Muscle of leg (tissue), 3 donors: ENCODE measurements at regions not wholly inside any gene's neighbourhood (a gene's known extent, or its start where the extent isn't known, plus 50 kb on each side); places are given as distances from the start of the nearest gene placed in this dataset.

Experiments used
- DNase-seq: peaks from one replicate; pipeline ENCODE4 v3.0.0; 2013
- H3K27ac ChIP-seq: one replicate; pipeline ENCODE4 v1.5.1; 2013; ENCODE audit warnings: mild to moderate bottlenecking, low read length, control low read depth
- H3K27me3 ChIP-seq: one replicate; pipeline ENCODE4 v1.6.1; 2013; ENCODE audit warnings: low read length; ENCODE audit not compliant: control insufficient read depth, insufficient read depth
- H3K36me3 ChIP-seq: one replicate; pipeline ENCODE4 v1.6.1; 2013; ENCODE audit warnings: low read length; ENCODE audit not compliant: control insufficient read depth, insufficient read depth
- H3K4me1 ChIP-seq: one replicate; pipeline ENCODE4 v1.6.1; 2013; ENCODE audit warnings: low read length; ENCODE audit not compliant: control insufficient read depth, insufficient read depth
- H3K4me3 ChIP-seq: one replicate; pipeline ENCODE4 v1.5.1; 2013; ENCODE audit warnings: low read length, control low read depth
- H3K9me3 ChIP-seq: replicated peaks from 2 replicates; pipeline ENCODE4 v1.6.1; 2013; ENCODE audit warnings: low read depth, low read length; ENCODE audit not compliant: control insufficient read depth
- WGBS: methylation state at CpG from one replicate; pipeline ENCODE4 v1.1.5; 2013; ENCODE audit warnings: missing lambda C conversion rate; ENCODE audit not compliant: insufficient coverage; 5-methylcytosine and 5-hydroxymethylcytosine counted together

GRCh38 chr5:98041661-98042060 is 731.8 kb upstream of the RGMB start:
- H3K27ac ChIP-seq = no peak overlapping the region
- H3K36me3 ChIP-seq = no peaks in the 10 kb centered on the region
- H3K27me3 ChIP-seq = no peaks in the 10 kb centered on the region
- H3K9me3 ChIP-seq = no peaks in the 10 kb centered on the region
- H3K4me3 ChIP-seq = no peak overlapping the region
- no peaks in the 10 kb centered on the region for H3K4me1 ChIP-seq
- DNase-seq = no peak

GRCh38 chr5:98042521-98042920 is 730.9 kb upstream of the RGMB start:
- WGBS = no CpG with 5 or more reads among the region's 1 CpG
- Histone ChIP-seq H3K9me3 (no peaks in the 10 kb centered on the region), H3K36me3 (no peaks in the 10 kb centered on the region)

GRCh38 chr5:98042961-98043360 is 730.5 kb upstream of the RGMB start:
- Histone ChIP-seq H3K36me3 (no peaks in the 10 kb centered on the region), H3K9me3 (no peaks in the 10 kb centered on the region), H3K27me3 (no peaks in the 10 kb centered on the region), H3K27ac (no peak overlapping the region), H3K4me3 (no peak overlapping the region), H3K4me1 (no peaks in the 10 kb centered on the region)
- DNase-seq = peak; percentile 44

More at GRCh38 chr5:98042521-98042920, 730.9 kb upstream of the RGMB start:
- Histone ChIP-seq H3K4me1 (no peaks in the 10 kb centered on the region), H3K27me3 (no peaks in the 10 kb centered on the region), H3K27ac (no peak overlapping the region), H3K4me3 (no peak overlapping the region)
- no peak for DNase-seq

DNA sequence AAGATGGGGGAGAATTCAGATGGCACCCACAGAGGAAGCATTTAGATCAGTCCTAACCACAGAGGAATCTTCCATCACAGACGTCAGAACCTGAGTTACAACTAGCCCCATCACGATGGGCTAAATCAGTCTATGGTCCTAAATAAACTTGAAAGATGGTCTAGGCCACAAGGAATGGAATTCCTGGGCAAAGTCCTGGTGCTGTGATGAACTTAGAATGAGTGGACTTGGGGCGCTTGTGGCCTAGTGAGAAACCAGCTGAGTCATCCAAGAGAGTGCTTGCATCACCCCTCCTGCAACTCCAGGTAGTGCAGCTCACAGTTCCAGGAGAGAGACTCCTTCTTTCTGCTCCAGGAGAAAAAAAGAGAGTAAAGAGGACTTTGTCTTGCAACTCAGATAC is 722.9 kb upstream of the RGMB start:
- Histone ChIP-seq H3K9me3 (no peaks in the 10 kb centered on the region), H3K27me3 (no peaks in the 10 kb centered on the region), H3K36me3 (no peaks in the 10 kb centered on the region), H3K4me3 (no peak overlapping the region), H3K4me1 (no peaks in the 10 kb centered on the region), H3K27ac (no peak overlapping the region)
- DNase-seq = no peak
- no CpG with 5 or more reads among the region's 3 CpGs for WGBS

DNA sequence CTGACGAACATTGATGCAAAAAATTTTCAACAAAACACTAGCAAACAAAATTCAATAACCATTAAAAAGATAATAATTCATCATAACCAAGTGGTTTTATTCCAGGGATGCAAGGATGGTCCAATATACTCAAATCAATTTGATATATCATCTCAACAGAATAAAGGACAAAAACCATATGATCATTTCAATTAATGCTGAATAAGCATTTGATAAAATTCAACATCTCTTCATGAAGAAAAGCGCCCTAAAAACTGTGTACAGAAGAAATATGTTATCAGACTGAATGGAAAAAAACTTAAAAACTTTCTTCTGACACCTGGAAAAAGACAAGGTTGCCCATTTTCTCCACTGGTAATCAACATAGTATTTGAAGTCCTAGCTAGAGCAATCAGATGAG is 720.3 kb upstream of the RGMB start:
- no peak overlapping the region for H3K4me3 ChIP-seq

GRCh38 chr5:98060148-98060547 is 713.3 kb upstream of the RGMB start:
- Histone ChIP-seq H3K9me3 (no peaks in the 10 kb centered on the region), H3K4me3 (no peak overlapping the region), H3K27ac (no peak overlapping the region), H3K36me3 (no peaks in the 10 kb centered on the region), H3K4me1 (no peaks in the 10 kb centered on the region), H3K27me3 (no peaks in the 10 kb centered on the region)
- no peak for DNase-seq

More for the DNA sequence above, 720.3 kb upstream of the RGMB start:
- DNase-seq = no peak
- WGBS = no CpG with 5 or more reads among the region's 2 CpGs
- H3K36me3 ChIP-seq = no peaks in the 10 kb centered on the region
- H3K27me3 ChIP-seq = no peaks in the 10 kb centered on the region
- H3K27ac ChIP-seq = no peak overlapping the region
- no peaks in the 10 kb centered on the region for H3K9me3 ChIP-seq
- H3K4me1 ChIP-seq = no peaks in the 10 kb centered on the region

- no peak for DNase-seq
- no peaks in the 10 kb centered on the region for H3K9me3 ChIP-seq
- no peak overlapping the region for H3K4me3 ChIP-seq
- no peak overlapping the region for H3K27ac ChIP-seq
- H3K36me3 ChIP-seq = no peaks in the 10 kb centered on the region
- no peaks in the 10 kb centered on the region for H3K27me3 ChIP-seq
- H3K4me1 ChIP-seq = no peaks in the 10 kb centered on the region
- WGBS = no CpG with 5 or more reads among the region's 6 CpGs
Observed at GRCh38 chr5:98064118-98064685, 709.3 kb upstream of the RGMB start.

- no peaks in the 10 kb centered on the region for H3K4me1 ChIP-seq
- no peaks in the 10 kb centered on the region for H3K36me3 ChIP-seq
- peak; percentile 6 for DNase-seq
- no peaks in the 10 kb centered on the region for H3K27me3 ChIP-seq
- no CpG with 5 or more reads among the region's 1 CpG for WGBS
- H3K27ac ChIP-seq = no peak overlapping the region
- no peak overlapping the region for H3K4me3 ChIP-seq
- H3K9me3 ChIP-seq = no peaks in the 10 kb centered on the region
Observed at GRCh38 chr5:98065261-98065909, 708.1 kb upstream of the RGMB start.

- DNase-seq = no peak
- H3K4me3 ChIP-seq = no peak overlapping the region
Observed at GRCh38 chr5:98066910-98067309, 706.6 kb upstream of the RGMB start.

GRCh38 chr5:98069876-98070512 is 703.5 kb upstream of the RGMB start:
- WGBS = no CpG with 5 or more reads among the region's 1 CpG
- DNase-seq = peak; percentile 16

More at GRCh38 chr5:98066910-98067309, 706.6 kb upstream of the RGMB start:
- Histone ChIP-seq H3K27me3 (no peaks in the 10 kb centered on the region), H3K4me1 (no peaks in the 10 kb centered on the region), H3K9me3 (no peaks in the 10 kb centered on the region), H3K27ac (no peak overlapping the region), H3K36me3 (no peaks in the 10 kb centered on the region)

More at GRCh38 chr5:98069876-98070512, 703.5 kb upstream of the RGMB start:
- Histone ChIP-seq H3K27me3 (no peaks in the 10 kb centered on the region), H3K27ac (no peak overlapping the region), H3K4me1 (no peaks in the 10 kb centered on the region), H3K4me3 (no peak overlapping the region), H3K9me3 (no peaks in the 10 kb centered on the region), H3K36me3 (no peaks in the 10 kb centered on the region)
